ENCODE measurements at regions not wholly inside any gene's neighbourhood (a gene's known extent, or its start where the extent isn't known, plus 50 kb on each side); places are given as distances from the start of the nearest gene placed in this dataset.

GRCh38 chr14:62093736-62094135, 331.5 kb downstream of the SNAPC1 start:
- CTCF ChIA-PET (ENCODE audit: low intra/inter-chr PET ratio, low total read pairs) = no interaction called here
- TF ChIP-seq ZNF136 (CRISPR knock-in tag; IDR thresholded peaks at IDR 0.05; ENCODE audit: low read depth) (no peak), GLMP (CRISPR knock-in tag; IDR thresholded peaks at IDR 0.05; ENCODE audit: borderline replicate concordance) (no peak), YEATS4 (CRISPR knock-in tag; IDR thresholded peaks at IDR 0.05; ENCODE audit: borderline replicate concordance) (no peak), THYN1 (CRISPR knock-in tag; IDR thresholded peaks at IDR 0.05; ENCODE audit: borderline replicate concordance, low read depth) (no peak), SIN3A (IDR thresholded peaks at IDR 0.05; ENCODE audit: borderline replicate concordance, low read depth, low read length) (no peak), ZNF652 (CRISPR knock-in tag; IDR thresholded peaks at IDR 0.05; ENCODE audit: borderline replicate concordance, low read depth) (no peak), TCF12 (IDR thresholded peaks at IDR 0.05) (no peak), TCF12 (CRISPR knock-in tag; IDR thresholded peaks at IDR 0.05) (no peak), ZNF800 (CRISPR knock-in tag; IDR thresholded peaks at IDR 0.05) (no peak), MNT (IDR thresholded peaks at IDR 0.05) (no peak), ZNF784 (CRISPR knock-in tag; IDR thresholded peaks at IDR 0.05; ENCODE audit: borderline replicate concordance) (no peak), U2AF2 (IDR thresholded peaks at IDR 0.05; ENCODE audit: low read depth, low read length) (no peak), EZH2 (conservative IDR thresholded peaks at IDR 0.05; ENCODE audit: low read depth, low read length) (no peak), ZSCAN25 (CRISPR knock-in tag; IDR thresholded peaks at IDR 0.05) (no peak)
- TF ChIP-seq, protein P1, sequence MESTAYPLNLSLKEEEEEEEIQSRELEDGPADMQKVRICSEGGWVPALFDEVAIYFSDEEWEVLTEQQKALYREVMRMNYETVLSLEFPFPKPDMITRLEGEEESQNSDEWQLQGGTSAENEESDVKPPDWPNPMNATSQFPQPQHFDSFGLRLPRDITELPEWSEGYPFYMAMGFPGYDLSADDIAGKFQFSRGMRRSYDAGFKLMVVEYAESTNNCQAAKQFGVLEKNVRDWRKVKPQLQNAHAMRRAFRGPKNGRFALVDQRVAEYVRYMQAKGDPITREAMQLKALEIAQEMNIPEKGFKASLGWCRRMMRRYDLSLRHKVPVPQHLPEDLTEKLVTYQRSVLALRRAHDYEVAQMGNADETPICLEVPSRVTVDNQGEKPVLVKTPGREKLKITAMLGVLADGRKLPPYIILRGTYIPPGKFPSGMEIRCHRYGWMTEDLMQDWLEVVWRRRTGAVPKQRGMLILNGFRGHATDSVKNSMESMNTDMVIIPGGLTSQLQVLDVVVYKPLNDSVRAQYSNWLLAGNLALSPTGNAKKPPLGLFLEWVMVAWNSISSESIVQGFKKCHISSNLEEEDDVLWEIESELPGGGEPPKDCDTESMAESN (CRISPR knock-in tag; conservative IDR thresholded peaks at IDR 0.05) = no peak
- TF ChIP-seq, protein P2, sequence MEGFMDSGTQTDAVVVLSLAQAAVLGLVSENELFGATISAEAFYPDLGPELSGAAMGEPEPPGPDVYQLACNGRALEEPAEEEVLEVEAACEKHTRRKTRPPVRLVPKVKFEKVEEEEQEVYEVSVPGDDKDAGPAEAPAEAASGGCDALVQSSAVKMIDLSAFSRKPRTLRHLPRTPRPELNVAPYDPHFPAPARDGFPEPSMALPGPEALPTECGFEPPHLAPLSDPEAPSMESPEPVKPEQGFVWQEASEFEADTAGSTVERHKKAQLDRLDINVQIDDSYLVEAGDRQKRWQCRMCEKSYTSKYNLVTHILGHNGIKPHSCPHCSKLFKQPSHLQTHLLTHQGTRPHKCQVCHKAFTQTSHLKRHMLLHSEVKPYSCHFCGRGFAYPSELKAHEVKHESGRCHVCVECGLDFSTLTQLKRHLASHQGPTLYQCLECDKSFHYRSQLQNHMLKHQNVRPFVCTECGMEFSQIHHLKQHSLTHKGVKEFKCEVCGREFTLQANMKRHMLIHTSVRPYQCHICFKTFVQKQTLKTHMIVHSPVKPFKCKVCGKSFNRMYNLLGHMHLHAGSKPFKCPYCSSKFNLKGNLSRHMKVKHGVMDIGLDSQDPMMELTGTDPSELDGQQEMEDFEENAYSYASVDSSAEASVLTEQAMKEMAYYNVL (CRISPR knock-in tag; IDR thresholded peaks at IDR 0.05; ENCODE audit: borderline replicate concordance) = no peak

More at GRCh38 chr14:62093736-62094135, 331.5 kb downstream of the SNAPC1 start:
- Histone ChIP-seq H3K27me3 (ENCODE audit: control insufficient read depth in 1 of 2, insufficient read depth in 2 of 2, low read length in 2 of 2) (no peaks in the 10 kb centered on the region), H3K9me3 (ENCODE audit: low read length) (no peaks in the 10 kb centered on the region), H3K9ac (ENCODE audit: insufficient read depth, low read depth, low read length) (no peak overlapping the region), H3K79me2 (ENCODE audit: insufficient read depth, low read length) (no peaks in the 10 kb centered on the region), H3K4me1 (ENCODE audit: insufficient read depth, low read length) (no peaks in the 10 kb centered on the region), H3K4me3 (replicated peaks in 1 of 3; ENCODE audit: insufficient read depth in 1 of 3, low read depth in 2 of 3, low read length in 3 of 3) (no peak overlapping the region), H2AFZ (ENCODE audit: low read length) (no peak overlapping the region), H3K4me2 (ENCODE audit: low read depth, low read length) (no peak overlapping the region), H4K20me1 (ENCODE audit: insufficient read depth, low read length) (no peaks in the 10 kb centered on the region), H3K27ac (ENCODE audit: extremely low read length, insufficient read depth, low read length) (no peak overlapping the region), H3K36me3 (replicated peaks in 1 of 2; ENCODE audit: control insufficient read depth in 1 of 2, insufficient read depth in 2 of 2, low read length in 2 of 2) (no peaks in the 10 kb centered on the region)
- intact Hi-C loops (cut with micrococcal nuclease; ENCODE audit: unreplicated experiment) (no loop called here), in situ Hi-C loops (cut with HindIII; ENCODE audit: extremely low pct_ligation_motif_present, low pct_unique_long_range_greater_than_20kb) (no loop called here)
- BruUV-seq (replicated peaks) = no TSS peak
- DNase-seq (ENCODE audit: low spot score) = no peak
- WGBS (ENCODE audit: low lambda C conversion rate) = 0% methylated on average over 1 of the region's 1 CpG
- FAIRE-seq = no peak
- POLR2A ChIA-PET = no interaction called here
- ATAC-seq = no peak

Measured in HepG2 (cell line).